ENCODE measurements at regions not wholly inside any gene's neighbourhood (a gene's known extent, or its start where the extent isn't known, plus 50 kb on each side); places are given as distances from the start of the nearest gene placed in this dataset.

GRCh38 chr3:118137778-118138177 is 896.9 kb downstream of the IGSF11 start:
- TF ChIP-seq CTCF (IDR thresholded peaks at IDR 0.05) (no peak), POLR2AphosphoS5 (IDR thresholded peaks at IDR 0.05) (no peak)
